PC-9 (cell line): ENCODE measurements at regions not wholly inside any gene's neighbourhood (a gene's known extent, or its start where the extent isn't known, plus 50 kb on each side); places are given as distances from the start of the nearest gene placed in this dataset.

ENCODE experiments used
- BruUV-seq: library from RNA; stranded (reverse); fragments of 400-500 nt; replicated peaks from 2 replicates; lab custom pipeline; 2021; lab: Mats Ljungman, UMichigan
- CTCF ChIA-PET: fragments of 300-600 bp; sonication (Branson Sonifier 250); formaldehyde crosslinking; loops from one replicate; lab custom pipeline; 2022; ENCODE audit warnings: antibody characterized with exemption; lab: Charles Lee
- POLR2A ChIA-PET: fragments of 300-600 bp; sonication (Branson Sonifier 250); formaldehyde crosslinking; loops from one replicate; lab custom pipeline; 2022; ENCODE audit warnings: antibody characterized with exemption; ENCODE audit not compliant: unreplicated experiment; lab: Charles Lee
- DNase-seq, 2 experiments: peaks; one replicate each; pipeline versions ENCODE4 v3.0.0 to v3.0.0-alpha.2; 2015 to 2022; ENCODE audit warnings: mixed read lengths in 1 of 2
- H2AFZ ChIP-seq: fragments of 200-600 bp; sonication (generic); 2 replicates; pipeline ENCODE4 v1.8.1; 2017; ENCODE audit warnings: antibody characterized with exemption
- H3F3A ChIP-seq: fragments of 200-600 bp; sonication (generic); 2 replicates; pipeline ENCODE4 v1.8.1; 2017; ENCODE audit warnings: antibody characterized with exemption, mild to moderate bottlenecking, low read depth; ENCODE audit not compliant: insufficient read depth
- H3K27ac ChIP-seq: fragments of 200-600 bp; sonication (generic); 2 replicates; pipeline ENCODE4 v1.6.1; 2016; ENCODE audit warnings: mixed run types
- H3K27me3 ChIP-seq: fragments of 200-600 bp; sonication (generic); 2 replicates; pipeline ENCODE4 v1.6.1; 2016; ENCODE audit warnings: low read depth, mixed run types; ENCODE audit not compliant: insufficient read depth
- H3K36me3 ChIP-seq: fragments of 200-600 bp; sonication (generic); 2 replicates; pipeline ENCODE4 v1.6.1; 2016; ENCODE audit warnings: low read depth, mixed run types
- H3K4me1 ChIP-seq: fragments of 200-600 bp; sonication (generic); replicated peaks from 2 replicates; pipeline ENCODE4 v1.6.1; 2016; ENCODE audit warnings: mixed run types; ENCODE audit not compliant: insufficient read depth
- H3K4me2 ChIP-seq: fragments of 200-600 bp; sonication (generic); 2 replicates; pipeline ENCODE4 v1.6.1; 2017; ENCODE audit warnings: mixed run types
- H3K4me3 ChIP-seq: fragments of 200-600 bp; sonication (generic); 2 replicates; pipeline ENCODE4 v1.6.1; 2016; ENCODE audit warnings: mixed run types
- H3K79me2 ChIP-seq: fragments of 200-600 bp; sonication (generic); 2 replicates; pipeline ENCODE4 v1.6.1; 2017; ENCODE audit warnings: low read depth, mixed run types
- H3K9me2 ChIP-seq: fragments of 200-600 bp; sonication (generic); 2 replicates; pipeline ENCODE4 v1.8.1; 2017; ENCODE audit warnings: mild to moderate bottlenecking; ENCODE audit not compliant: insufficient read depth
- H3K9me3 ChIP-seq: fragments of 200-600 bp; sonication (generic); 2 replicates; pipeline ENCODE4 v1.8.1; 2016; ENCODE audit warnings: low read depth; ENCODE audit not compliant: insufficient read depth
- H4K20me1 ChIP-seq: fragments of 200-600 bp; sonication (generic); 2 replicates; pipeline ENCODE4 v1.8.1; 2017; ENCODE audit not compliant: insufficient read depth
- EZH2 ChIP-seq: fragments of 200-600 bp; sonication (generic); IDR thresholded peaks from 2 replicates; pipeline ENCODE4 v1.8.0; 2017; ENCODE audit warnings: antibody characterized with exemption, low read depth
- intact Hi-C: fragments of 100-400 bp; cut with micrococcal nuclease; formaldehyde crosslinking; loops from one replicate; pipeline ENCODE4 v1.10.0; 2022; ENCODE audit not compliant: unreplicated experiment
- TF ChIP-seq, protein P1 (sequence below): fragments of 200-600 bp; sonication (generic); conservative IDR thresholded peaks from 2 replicates; pipeline ENCODE4 v1.6.1; 2017; ENCODE audit warnings: mixed run types, antibody characterized with exemption, mild to moderate bottlenecking, moderate library complexity

DNA sequence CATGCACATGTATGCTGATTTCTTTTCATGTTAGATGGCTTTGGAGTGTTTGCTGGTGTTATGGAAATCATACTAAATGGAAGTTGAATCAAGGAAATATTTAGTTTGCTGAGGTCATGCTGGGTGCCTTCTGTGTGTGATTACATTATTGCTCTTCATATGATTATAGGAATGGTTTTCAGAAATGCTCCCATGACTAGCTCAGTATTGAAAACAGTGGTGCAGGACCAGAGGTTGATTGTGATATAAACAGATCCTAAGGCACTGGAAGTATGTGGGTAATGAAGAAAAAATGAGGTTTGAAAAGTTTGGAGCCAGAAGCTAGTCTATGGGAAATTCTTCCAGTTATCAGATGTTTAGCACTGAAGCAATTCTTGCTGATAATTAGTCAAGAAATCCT lies 693.1 kb downstream of the UTRN start:
- no peaks in the 10 kb centered on the region for H3F3A ChIP-seq
- intact Hi-C loops, result no loop called here
- no peaks in the 10 kb centered on the region for H3K27me3 ChIP-seq
- H3K4me3 ChIP-seq, result no peak overlapping the region
- ChIA-PET CTCF (no interaction called here), POLR2A (no interaction called here)
- no peak for DNase-seq
- peaks cover 6% of the 10 kb centered on the region; the same call in 1 of the 2 replicates for H3K9me3 ChIP-seq
- peaks cover 14% of the 10 kb centered on the region for H3K4me1 ChIP-seq
- no peaks in the 10 kb centered on the region for H3K9me2 ChIP-seq
- TF ChIP-seq, protein P1, sequence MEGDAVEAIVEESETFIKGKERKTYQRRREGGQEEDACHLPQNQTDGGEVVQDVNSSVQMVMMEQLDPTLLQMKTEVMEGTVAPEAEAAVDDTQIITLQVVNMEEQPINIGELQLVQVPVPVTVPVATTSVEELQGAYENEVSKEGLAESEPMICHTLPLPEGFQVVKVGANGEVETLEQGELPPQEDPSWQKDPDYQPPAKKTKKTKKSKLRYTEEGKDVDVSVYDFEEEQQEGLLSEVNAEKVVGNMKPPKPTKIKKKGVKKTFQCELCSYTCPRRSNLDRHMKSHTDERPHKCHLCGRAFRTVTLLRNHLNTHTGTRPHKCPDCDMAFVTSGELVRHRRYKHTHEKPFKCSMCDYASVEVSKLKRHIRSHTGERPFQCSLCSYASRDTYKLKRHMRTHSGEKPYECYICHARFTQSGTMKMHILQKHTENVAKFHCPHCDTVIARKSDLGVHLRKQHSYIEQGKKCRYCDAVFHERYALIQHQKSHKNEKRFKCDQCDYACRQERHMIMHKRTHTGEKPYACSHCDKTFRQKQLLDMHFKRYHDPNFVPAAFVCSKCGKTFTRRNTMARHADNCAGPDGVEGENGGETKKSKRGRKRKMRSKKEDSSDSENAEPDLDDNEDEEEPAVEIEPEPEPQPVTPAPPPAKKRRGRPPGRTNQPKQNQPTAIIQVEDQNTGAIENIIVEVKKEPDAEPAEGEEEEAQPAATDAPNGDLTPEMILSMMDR, result no peak
- TF ChIP-seq EZH2, result no peak
- no TSS peak for BruUV-seq
- no peaks in the 10 kb centered on the region for H3K36me3 ChIP-seq
- no peaks in the 10 kb centered on the region for H3K79me2 ChIP-seq
- no peak overlapping the region for H3K27ac ChIP-seq
- H3K4me2 ChIP-seq, result no peak overlapping the region
- no peak overlapping the region for H2AFZ ChIP-seq
- no peaks in the 10 kb centered on the region for H4K20me1 ChIP-seq

DNA sequence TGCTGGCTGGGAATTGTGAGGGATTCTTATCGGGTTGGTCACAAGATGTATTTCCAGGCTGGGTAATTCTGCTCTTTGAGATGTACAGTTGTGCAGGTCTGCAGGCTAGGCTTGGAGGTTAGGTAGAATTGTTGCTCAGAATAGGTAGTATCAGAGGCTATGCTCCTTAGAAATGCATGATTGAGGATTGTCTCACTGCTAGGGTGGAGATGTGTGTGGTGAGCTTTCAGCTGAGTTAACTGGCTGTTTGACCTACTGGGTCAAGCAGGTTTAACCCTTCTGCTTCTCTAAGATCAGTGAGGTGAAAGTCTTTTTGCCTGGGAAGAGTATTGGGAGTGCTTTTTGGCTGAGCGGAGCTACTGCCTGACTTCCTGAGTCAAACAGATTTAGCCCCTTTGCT lies 701.1 kb downstream of the UTRN start:
- POLR2A ChIA-PET, result no interaction called here
- Histone ChIP-seq H2AFZ (no peak overlapping the region), H3K9me3 (peaks cover 3% of the 10 kb centered on the region; the same call in 1 of the 2 replicates), H3K27ac (no peak overlapping the region), H3K4me2 (no peak overlapping the region), H3F3A (no peaks in the 10 kb centered on the region), H3K79me2 (no peaks in the 10 kb centered on the region), H3K4me1 (no peaks in the 10 kb centered on the region), H3K27me3 (no peaks in the 10 kb centered on the region), H3K4me3 (no peak overlapping the region), H3K36me3 (no peaks in the 10 kb centered on the region), H4K20me1 (no peaks in the 10 kb centered on the region), H3K9me2 (no peaks in the 10 kb centered on the region)
- no TSS peak for BruUV-seq
- intact Hi-C loops, result no loop called here
- TF ChIP-seq, protein P1, result no peak
- no peak for TF ChIP-seq EZH2
- DNase-seq, result no peak
- CTCF ChIA-PET, result no interaction called here

- no peaks in the 10 kb centered on the region for H3F3A ChIP-seq
- H3K27ac ChIP-seq, result no peak overlapping the region
- no peak for TF ChIP-seq EZH2
- TF ChIP-seq, protein P1, result no peak
- no peaks in the 10 kb centered on the region for H3K36me3 ChIP-seq
- BruUV-seq, result no TSS peak
- no peaks in the 10 kb centered on the region for H3K9me3 ChIP-seq
- H2AFZ ChIP-seq, result no peak overlapping the region
- H3K79me2 ChIP-seq, result no peaks in the 10 kb centered on the region
- H3K4me3 ChIP-seq, result no peak overlapping the region
- H3K4me2 ChIP-seq, result no peak overlapping the region
- CTCF ChIA-PET, result no interaction called here
- H3K27me3 ChIP-seq, result no peaks in the 10 kb centered on the region
- H4K20me1 ChIP-seq, result no peaks in the 10 kb centered on the region
- H3K9me2 ChIP-seq, result no peaks in the 10 kb centered on the region
- intact Hi-C loops, result no loop called here
- no peak for DNase-seq
- POLR2A ChIA-PET, result no interaction called here
- H3K4me1 ChIP-seq, result 0 out of 2 replicates have a peak, but pooled peaks cover 6% of the 10 kb centered on the region
Measured at GRCh38 chr6:144989319-144990107, 704.4 kb downstream of the UTRN start.
